Stimulated activated CD4-positive, alpha-beta T cell treated with anti-CD3 and anti-CD28 coated beads, TNF-alpha, amount 100 ng/mL, for 4 hours (primary cell): ENCODE measurements at regions not wholly inside any gene's neighbourhood (a gene's known extent, or its start where the extent isn't known, plus 50 kb on each side); places are given as distances from the start of the nearest gene placed in this dataset.
A peak's percentile ranks its signal among the peaks of the same experiment; 100 is the strongest.
"Not testable (repeated sequence)": the region's sequence is repeated elsewhere in the genome, so short reads cannot be mapped to it uniquely, and the experiment has no call there.

ENCODE experiments used
- DNase-seq, 3 experiments: peaks; one replicate each; pipeline ENCODE4 v3.0.0-alpha.2; 2020; ENCODE audit warnings: low read depth in 3 of 3

DNA sequence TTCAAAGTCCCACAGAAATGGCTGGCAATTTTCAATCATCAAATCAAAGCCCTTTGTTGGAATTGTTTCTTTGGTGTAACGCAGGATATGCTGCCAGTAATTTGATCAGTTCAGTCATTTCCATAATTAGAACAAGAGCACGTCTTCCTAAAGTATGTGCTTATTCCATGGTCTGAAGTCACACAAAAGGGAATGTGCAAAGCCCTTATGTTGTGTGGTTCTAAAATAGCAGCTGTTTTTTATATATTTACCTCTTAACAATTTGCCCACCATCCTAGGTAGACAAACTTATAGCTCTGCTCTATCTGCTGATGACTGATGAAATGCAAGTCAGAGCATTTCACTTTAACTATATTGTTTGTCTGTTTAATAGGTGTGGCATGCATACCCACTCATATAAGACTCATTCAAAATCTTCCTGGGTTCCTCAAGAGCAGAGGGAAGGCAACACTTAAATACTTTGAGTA lies 176.1 kb upstream of the SLC38A2 start:
- no peak for DNase-seq

GRCh38 chr12:46547421-46548354 lies 175.1 kb upstream of the SLC38A2 start:
- DNase-seq = no peak

GRCh38 chr12:46546634-46547273 lies 174.2 kb upstream of the SLC38A2 start:
- no peak for DNase-seq

- DNase-seq = not testable (repeated sequence)
Measured at GRCh38 chr12:46543378-46543795, 170.8 kb upstream of the SLC38A2 start.

- no peak for DNase-seq
Measured at GRCh38 chr12:46538976-46539375, 166.4 kb upstream of the SLC38A2 start.

GRCh38 chr12:46537387-46537955 lies 164.9 kb upstream of the SLC38A2 start:
- DNase-seq = no peak

GRCh38 chr12:46536316-46536715 lies 163.7 kb upstream of the SLC38A2 start:
- not testable (repeated sequence) for DNase-seq

- DNase-seq = no peak
Measured at GRCh38 chr12:46535907-46536306, 163.3 kb upstream of the SLC38A2 start.

DNA sequence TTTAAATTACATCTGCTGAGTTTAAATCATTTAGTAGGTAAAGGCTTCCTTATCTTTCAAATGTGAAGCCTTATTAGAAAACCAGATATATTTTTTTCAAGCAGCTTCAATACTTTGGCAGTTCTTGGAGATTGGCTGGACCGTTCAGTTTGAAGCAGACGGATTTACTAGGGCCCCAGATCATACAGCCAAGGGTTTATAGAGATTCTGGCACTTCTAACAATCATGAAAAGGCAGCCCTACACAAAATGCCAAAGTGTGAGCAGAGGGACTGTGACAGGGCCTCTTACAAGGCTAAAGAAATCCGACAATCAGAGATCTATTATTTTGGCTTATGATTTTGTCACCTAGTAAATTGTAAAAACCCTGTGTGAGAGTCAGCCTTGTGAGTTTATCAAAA lies 162.8 kb upstream of the SLC38A2 start:
- DNase-seq = no peak

GRCh38 chr12:46534327-46534840 lies 161.8 kb upstream of the SLC38A2 start:
- no peak for DNase-seq

GRCh38 chr12:46533723-46534122 lies 161.2 kb upstream of the SLC38A2 start:
- DNase-seq = no peak

DNA sequence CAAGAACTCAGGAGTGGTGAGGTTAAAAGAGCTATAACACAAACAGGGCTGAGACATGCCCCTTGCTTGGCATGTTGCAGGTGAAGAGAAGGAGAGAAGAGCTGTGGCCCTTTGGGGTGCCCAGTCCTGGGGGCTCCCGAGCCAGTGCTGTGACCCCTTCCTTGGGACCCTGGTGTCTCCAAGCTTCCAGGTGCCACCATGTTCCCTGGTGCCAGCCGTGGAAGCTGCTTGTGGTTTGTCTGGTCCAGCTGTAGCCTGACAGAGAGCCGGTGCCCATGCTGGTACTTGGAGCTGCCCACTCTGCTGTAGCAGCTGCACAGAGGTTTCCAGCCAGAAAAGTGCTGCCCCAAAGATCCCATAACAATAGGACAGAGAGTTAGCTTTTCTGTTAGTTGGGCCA lies 159.2 kb upstream of the SLC38A2 start:
- no peak for DNase-seq

GRCh38 chr12:46531059-46531785 lies 158.6 kb upstream of the SLC38A2 start:
- no peak for DNase-seq

- no peak for DNase-seq
Measured at GRCh38 chr12:46530373-46531056, 157.9 kb upstream of the SLC38A2 start.

DNA sequence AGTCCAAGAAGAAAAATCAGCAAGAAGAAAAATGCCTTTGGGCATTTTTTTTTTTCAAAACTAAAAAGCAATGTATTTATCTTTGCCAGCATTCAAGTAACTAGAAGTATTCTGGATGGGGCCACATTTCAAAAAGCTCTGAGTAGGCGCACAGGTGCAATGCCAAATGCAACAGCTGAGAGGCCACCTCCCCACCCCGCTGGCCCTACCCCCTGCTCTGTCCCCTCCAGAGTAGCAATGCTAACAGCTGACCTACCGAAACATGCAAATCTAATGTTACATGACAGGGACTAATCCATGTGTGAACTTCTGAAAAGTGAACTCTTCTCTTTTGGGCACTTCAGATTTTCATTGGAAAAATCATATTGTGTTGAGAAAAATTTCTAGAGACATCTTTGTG lies 153.7 kb upstream of the SLC38A2 start:
- DNase-seq = no peak

DNA sequence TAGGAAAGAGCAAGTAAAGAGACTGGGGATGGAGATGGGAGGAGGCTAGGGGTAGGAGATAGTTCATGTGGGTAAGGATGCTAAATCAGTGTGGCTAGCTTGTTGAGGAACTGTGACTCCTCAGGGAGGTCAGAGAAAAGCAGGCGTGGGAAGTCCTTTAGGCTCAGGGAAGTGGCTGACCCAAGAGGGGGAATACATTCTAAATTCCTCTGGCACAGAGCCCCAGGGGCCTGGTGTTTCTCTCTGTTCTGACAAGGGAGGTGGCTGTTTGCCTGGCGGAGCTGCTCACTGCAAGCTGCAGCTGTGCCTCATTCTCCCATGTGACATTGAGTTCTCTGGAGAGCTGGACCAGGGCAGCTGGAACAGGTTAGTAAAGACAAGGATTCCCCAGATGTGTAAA lies 152.2 kb upstream of the SLC38A2 start:
- no peak for DNase-seq

GRCh38 chr12:46523863-46524770 lies 151.5 kb upstream of the SLC38A2 start:
- peak in 2 of 3 experiments; percentile 16 to 19 for DNase-seq

GRCh38 chr12:46523446-46523845 lies 150.9 kb upstream of the SLC38A2 start:
- DNase-seq = no peak

- DNase-seq = no peak
Measured at GRCh38 chr12:46522071-46522470, 149.5 kb upstream of the SLC38A2 start.

DNA sequence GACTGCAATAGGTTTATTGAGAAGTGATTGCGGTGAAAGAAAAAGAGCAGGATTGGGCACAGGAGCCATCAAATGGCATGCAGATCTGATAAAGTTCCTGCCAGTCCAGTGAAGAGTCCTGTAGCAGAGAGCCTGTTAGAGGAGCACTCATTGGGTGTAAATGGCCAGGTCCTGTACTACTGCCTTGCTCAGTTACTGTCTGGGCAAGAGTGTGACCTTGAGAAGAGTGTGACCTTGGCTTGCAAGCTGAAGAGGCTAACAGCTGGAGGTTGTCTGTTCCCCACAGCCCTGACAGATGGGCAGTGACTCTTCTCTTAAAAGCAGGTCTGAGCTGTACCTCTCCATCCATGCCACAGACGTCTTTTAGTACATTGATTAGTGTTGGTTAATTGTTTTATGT lies 148.6 kb upstream of the SLC38A2 start:
- no peak for DNase-seq
